Fibroblast of pulmonary artery (primary cell): ENCODE measurements at regions not wholly inside any gene's neighbourhood (a gene's known extent, or its start where the extent isn't known, plus 50 kb on each side); places are given as distances from the start of the nearest gene placed in this dataset.
"Not testable (repeated sequence)": the region's sequence is repeated elsewhere in the genome, so short reads cannot be mapped to it uniquely, and the experiment has no call there.

Experiments
- DNase-seq: peaks from one replicate; pipeline ENCODE4 v3.0.0-alpha.2; 2010; ENCODE audit warnings: low read depth
- H3K4me3 ChIP-seq: replicated peaks from 2 replicates; pipeline ENCODE4 v1.5.1; 2011; ENCODE audit warnings: low read depth, mild to moderate bottlenecking, control low read depth, low read length, moderate library complexity
- TF ChIP-seq, protein P1 (sequence below): IDR thresholded peaks from 2 replicates; pipeline ENCODE4 v1.5.1; 2011; ENCODE audit warnings: mild to moderate bottlenecking, control low read depth, low read length, inconsistent platforms; ENCODE audit errors: missing control alignments

DNA sequence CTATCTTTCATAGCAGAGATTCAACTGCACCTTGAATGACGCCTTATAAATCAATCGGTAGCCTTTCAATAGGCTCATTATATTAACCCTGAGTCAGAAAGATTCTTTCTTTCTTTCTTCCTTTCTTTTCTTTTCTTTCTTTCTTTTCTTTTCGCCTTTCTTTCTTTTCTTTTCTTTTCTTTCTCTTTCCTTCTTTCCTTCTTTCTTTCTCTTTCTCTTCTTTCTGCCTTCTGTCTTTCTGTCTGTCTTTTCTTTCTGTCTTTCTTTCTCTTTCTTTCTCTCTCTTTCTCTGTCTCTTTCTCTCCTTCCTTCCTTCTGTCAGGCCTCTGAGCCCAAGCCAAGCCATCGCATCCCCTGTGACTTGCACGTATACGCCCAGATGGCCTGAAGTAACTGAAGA, 86.0 kb upstream of the CLINT1 start:
- no peak for DNase-seq
- no peak overlapping the region for H3K4me3 ChIP-seq
- TF ChIP-seq, protein P1, sequence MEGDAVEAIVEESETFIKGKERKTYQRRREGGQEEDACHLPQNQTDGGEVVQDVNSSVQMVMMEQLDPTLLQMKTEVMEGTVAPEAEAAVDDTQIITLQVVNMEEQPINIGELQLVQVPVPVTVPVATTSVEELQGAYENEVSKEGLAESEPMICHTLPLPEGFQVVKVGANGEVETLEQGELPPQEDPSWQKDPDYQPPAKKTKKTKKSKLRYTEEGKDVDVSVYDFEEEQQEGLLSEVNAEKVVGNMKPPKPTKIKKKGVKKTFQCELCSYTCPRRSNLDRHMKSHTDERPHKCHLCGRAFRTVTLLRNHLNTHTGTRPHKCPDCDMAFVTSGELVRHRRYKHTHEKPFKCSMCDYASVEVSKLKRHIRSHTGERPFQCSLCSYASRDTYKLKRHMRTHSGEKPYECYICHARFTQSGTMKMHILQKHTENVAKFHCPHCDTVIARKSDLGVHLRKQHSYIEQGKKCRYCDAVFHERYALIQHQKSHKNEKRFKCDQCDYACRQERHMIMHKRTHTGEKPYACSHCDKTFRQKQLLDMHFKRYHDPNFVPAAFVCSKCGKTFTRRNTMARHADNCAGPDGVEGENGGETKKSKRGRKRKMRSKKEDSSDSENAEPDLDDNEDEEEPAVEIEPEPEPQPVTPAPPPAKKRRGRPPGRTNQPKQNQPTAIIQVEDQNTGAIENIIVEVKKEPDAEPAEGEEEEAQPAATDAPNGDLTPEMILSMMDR = no peak

DNA sequence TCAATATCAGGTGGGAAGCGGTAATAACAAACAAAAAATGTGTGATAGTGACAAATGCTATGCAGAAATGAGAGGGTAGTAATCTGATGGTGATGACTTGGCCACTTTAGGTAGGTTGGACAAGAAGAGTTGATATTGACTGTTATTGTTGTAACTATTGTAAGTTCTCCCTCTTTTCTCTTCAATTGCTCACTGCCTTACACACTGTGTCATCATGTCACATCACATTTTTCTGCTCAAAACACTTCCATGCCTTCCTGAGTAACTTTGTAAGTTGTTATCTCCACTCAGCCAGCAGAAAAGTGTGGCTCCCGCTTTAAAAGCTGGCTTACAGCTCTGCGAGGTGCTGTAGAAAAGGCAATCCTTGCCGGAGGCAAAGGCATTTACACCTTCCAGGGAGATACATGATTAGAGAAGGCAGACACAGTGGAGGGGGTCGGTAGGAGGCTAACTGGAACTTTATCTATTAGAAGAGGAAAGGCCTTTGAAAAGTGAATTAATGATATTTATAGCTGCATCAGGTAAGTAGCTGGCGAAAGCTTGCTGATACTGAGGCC, 85.2 kb upstream of the CLINT1 start:
- H3K4me3 ChIP-seq = no peak overlapping the region
- TF ChIP-seq, protein P1 = no peak
- no peak for DNase-seq

DNA sequence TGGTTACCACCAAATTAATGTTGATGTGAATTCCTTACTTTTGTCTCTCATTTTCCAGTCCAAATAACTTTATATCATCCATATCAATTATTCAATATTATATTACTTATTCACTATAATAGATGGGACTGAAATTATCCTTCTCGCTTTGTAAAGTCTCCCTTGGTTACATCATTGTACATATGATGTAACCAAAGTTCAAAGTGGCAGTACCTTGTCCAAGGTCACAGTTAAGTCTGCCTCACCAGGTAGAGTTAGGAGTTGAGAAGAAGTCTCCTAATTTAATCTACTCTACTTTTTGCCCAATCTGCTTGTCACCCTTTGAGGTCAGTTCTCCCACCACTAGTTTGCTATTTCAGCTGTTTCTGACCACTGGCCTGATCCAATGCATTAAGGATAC, 83.7 kb upstream of the CLINT1 start:
- no peak overlapping the region for H3K4me3 ChIP-seq
- DNase-seq = no peak
- TF ChIP-seq, protein P1 = no peak

DNA sequence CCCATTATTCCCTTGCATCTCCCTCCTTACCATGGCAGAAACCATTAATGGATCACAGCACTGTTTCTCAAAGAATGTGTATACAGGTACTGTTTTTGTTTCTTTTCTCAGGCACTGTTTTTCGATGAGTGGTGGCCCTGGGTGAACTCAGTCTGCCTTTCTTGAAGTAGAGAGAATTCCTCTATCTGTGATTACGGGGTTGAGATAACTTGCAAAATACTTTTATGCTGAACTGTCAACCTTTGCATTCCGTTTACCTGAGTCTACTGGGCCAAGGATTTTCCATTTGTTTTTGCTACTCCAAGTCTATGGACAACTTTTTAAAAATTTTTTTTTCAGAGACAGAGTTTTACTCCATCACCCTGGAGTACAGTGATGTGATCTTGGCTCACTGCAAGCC, 82.7 kb upstream of the CLINT1 start:
- TF ChIP-seq, protein P1 = no peak
- no peak overlapping the region for H3K4me3 ChIP-seq
- no peak for DNase-seq

DNA sequence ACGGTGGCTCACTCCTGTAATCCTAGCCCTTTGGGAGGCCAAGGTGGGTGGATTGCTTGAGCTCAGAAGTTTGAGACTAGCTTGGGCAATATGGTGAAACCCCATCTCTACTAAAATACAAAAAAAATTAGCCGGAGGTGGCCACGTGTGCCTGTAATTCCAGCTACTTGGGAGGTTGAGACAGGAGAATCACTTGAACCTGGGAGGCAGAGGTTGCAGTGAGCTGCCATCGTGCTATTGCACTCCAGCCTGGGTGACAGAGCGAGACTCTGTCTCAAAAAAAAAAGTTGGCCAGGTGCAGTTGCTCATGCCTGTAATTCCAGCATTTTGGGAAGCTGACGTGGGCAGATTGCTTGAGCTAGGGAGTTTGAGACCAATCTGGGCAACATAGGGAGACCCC, 79.2 kb upstream of the CLINT1 start:
- DNase-seq = not testable (repeated sequence)

DNA sequence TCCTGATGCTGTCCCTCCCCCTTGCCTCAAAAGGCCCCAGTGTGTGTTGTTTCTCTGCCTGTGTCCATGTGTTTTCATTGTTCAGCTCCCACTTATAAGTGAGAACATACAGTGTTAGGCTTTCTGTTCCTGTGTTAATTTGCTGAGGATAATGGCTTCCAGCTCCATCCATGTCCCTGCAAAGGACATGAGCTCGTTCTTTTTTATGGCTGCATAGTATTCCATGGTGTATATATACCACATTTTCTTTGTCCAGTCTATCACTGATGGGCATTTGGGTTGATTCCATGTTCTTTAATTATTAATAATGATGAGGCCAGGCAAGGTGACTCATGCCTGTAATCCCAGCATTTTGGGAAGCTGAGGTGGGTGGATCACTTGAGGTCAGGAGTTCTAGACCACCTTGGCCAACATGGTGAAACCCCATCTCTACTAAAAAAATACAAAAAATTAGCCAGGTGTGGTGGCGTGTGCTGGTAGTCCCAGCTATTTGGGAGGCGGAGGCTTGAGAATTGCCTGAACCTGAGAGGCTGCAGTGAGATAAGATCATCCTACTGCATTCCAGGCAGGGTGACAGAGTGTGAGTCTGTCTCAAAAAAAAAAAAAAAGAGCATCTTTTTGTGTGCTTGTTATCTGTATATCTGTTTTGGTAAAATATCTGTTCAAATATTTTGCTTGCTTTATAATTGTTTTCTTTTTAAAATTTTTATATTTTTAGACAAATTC, 78.0 kb upstream of the CLINT1 start:
- DNase-seq, H3K4me3 ChIP-seq: not testable (repeated sequence)

More for the DNA sequence above, 79.2 kb upstream of the CLINT1 start:
- H3K4me3 ChIP-seq = not testable (repeated sequence)

DNA sequence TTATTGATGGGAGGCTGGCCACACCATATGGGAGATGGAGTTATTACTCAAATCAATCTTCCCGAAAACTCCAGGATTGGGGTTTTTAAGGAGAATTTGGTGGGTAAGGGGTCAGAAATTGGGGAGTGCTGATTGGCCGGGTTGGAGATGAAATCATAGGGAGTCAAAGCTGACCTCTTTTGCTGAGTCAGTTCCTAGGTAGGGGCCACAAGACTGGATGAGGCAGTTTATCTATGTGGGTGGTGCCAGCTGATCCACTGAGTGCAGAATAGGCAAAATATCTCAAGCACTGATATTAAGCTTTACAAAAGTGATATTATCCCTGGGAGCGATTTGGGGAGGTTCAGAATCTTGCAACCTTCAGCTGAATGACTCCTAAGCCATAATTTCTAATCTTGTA, 75.7 kb upstream of the CLINT1 start:
- no peak for DNase-seq
- TF ChIP-seq, protein P1 = no peak
- H3K4me3 ChIP-seq = no peak overlapping the region

DNA sequence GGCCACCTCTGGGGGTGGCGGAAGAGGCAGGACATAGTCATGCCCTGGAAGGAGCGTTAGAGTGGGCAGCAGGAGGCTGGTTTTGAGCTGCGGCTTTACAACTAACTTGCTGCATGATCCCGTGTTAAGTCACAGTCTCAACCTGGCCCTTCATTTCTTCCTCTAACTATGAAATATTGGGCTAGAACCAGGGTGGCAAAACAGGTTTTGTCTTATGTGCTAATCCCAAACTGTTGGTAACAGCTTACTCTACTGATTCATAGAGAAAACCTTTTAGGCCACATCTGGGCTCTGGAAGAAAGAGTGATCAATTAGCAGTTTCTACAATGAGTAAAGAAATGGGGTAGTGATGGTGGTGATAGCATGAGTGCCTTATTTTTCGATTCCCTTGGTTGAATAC, 74.1 kb upstream of the CLINT1 start:
- TF ChIP-seq, protein P1 = no peak
- DNase-seq = no peak
- no peak overlapping the region for H3K4me3 ChIP-seq
